ENCODE measurements at regions not wholly inside any gene's neighbourhood (a gene's known extent, or its start where the extent isn't known, plus 50 kb on each side); places are given as distances from the start of the nearest gene placed in this dataset.

- no peak for DNase-seq
Observed at GRCh38 chr5:173691931-173692330, 75.5 kb upstream of the BOD1 start.

DNA sequence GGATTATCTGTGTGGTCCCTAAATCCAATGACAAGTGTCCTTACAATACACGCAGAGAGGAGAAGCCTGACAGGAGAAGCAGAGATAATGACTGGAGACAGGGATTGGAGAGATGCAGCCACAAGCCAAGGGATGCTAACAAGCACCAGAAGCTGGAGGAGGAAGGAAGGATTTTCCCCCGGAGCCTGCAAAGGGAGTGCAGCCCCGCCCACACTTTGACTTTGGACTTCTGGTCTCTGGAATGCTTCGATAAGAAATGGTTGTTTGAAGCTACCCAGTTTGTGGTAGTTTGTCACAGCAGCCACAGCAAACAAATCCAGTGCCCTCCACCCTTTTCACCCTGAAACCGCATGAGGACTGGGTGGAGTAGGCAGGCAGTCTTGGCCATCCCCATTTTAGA is 77.2 kb upstream of the BOD1 start:
- no peak for DNase-seq

GRCh38 chr5:173696216-173696615 is 79.8 kb upstream of the BOD1 start:
- no peak for DNase-seq

- no peak for DNase-seq
Observed at GRCh38 chr5:173697931-173698579, 81.6 kb upstream of the BOD1 start.

- DNase-seq = no peak
Observed at GRCh38 chr5:173699966-173700365, 83.5 kb upstream of the BOD1 start.

GRCh38 chr5:173703466-173703865 is 87.0 kb upstream of the BOD1 start:
- DNase-seq = no peak

DNA sequence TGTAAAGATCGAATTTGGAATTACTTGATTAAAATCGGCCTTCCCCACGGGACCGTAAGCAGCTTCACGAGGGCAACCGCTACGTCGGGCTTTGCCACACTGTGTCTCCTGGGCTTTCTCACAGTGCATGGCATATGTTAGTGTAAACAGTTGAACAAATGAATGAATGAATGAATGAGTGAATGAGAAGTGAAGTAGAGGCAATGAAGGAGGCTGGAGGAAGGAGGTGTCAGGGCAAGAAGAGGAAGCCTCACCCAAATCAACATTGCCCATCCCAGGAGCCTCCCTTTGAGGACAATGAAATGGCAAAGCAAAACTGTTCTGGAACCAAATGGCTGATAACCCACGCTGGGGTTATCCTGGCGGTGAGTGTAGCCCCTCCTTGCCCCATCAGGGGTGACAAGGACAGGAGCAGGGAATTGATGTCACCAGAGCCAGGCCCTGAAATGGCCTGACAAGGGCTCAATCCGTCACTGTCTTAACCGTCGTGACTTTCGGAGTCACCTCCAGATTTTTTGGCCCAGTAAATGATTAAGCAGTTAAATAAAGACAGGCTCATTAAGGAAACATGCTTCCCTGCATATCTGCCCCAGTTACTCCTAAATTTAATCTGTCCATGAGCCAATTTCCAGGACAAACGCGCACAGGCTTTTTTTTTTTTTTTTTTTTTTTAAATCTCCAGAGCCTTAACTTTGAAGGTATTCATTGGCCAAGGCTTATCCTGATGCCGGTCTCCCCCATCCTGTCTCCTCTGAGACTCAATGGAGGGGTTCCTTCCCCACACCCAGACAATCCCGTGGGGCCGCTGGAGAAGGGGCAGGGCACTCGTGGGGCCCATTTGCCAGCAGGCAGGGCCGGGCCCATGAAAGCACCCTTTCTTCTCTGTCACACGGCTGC is 88.4 kb upstream of the BOD1 start:
- DNase-seq = no peak

DNA sequence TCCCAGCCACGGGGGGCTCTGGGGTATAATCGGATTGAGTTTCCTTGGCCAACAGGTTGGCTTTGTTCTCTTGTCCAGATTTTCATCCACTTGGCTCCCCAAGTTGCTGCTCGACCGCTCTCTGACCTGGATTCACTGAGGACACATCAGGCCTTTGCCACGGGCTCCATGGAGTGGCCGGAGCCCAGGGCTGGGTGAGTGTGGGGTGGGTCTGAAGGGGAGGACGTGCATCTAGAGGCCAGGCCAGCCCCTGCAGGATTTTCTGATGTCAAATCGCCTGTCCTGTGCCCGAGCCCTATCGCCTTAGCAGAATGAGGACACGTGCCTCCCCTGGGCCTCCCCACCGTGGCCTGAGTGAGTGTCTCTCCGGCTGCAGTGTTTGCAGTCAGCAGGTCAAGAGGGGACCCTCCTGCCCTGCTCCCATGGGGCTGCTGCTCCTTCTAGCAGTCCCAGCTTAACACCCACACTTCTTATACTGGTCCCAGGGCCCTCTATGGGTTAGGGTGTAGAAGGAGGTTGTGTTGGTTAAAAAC is 89.1 kb upstream of the BOD1 start:
- no peak for DNase-seq

GRCh38 chr5:173706700-173707099 is 90.2 kb upstream of the BOD1 start:
- no peak for DNase-seq

DNA sequence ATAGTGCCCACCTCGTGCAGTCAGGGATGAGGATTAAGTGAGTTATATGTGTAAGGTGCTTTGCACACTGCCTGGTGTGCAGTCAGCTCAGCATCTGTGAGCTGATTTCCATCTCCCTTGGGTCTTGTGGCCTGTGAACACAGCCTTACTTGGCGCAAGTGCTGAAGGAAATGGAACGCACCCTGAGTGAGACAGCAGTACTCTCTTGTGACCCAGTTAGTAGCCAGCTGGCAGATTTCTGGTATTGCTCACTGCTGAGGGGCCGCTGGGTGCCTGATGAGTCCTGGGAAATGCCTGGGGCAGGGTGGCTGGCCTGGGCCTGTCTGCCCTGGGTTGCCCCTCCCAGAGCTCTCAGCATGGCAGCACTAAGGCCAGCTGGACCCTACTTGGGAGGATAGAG is 90.9 kb upstream of the BOD1 start:
- DNase-seq = no peak

- DNase-seq = no peak
Observed at GRCh38 chr5:173709145-173709544, 92.7 kb upstream of the BOD1 start.

- no peak for DNase-seq
Observed at GRCh38 chr5:173709761-173710160, 93.3 kb upstream of the BOD1 start.

DNA sequence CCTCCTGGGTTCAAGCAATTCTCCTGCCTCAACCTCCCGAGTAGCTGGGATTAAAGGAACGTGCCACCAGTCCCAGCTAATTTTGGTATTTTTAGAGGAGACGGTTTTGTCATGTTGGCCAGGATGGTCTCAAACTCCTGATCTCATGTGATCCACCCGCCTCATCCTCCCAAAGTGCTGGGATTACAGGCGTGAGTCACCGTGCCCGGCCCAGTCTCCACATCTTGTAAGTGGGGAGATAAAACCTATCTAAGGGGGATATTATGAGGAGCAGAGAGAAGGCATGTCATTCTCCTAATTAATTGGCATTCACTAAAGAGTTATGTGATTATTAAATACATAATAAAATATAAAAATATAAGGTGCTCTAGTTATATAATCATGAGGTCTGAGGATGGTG is 94.1 kb upstream of the BOD1 start:
- DNase-seq = no peak

DNA sequence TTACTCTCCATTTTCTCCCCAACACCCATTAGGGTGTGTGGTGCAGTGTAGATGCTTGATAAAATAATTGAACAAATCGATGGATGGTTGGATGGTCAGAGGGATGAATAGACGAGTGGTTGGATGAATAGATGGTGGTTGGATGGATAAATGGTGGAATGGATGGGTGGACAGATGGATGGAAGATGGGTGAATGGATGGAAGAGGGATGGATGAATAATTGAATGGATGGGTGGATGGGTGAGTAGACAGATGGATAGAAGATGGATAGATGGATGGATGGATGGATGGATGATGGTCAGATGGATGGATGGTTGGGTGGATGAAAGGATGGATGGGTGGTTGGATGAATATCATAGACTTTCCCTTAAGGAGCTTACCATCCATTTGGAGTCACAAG is 95.0 kb upstream of the BOD1 start:
- DNase-seq = no peak

- DNase-seq = no peak
Observed at GRCh38 chr5:173712609-173713175, 96.2 kb upstream of the BOD1 start.

DNA sequence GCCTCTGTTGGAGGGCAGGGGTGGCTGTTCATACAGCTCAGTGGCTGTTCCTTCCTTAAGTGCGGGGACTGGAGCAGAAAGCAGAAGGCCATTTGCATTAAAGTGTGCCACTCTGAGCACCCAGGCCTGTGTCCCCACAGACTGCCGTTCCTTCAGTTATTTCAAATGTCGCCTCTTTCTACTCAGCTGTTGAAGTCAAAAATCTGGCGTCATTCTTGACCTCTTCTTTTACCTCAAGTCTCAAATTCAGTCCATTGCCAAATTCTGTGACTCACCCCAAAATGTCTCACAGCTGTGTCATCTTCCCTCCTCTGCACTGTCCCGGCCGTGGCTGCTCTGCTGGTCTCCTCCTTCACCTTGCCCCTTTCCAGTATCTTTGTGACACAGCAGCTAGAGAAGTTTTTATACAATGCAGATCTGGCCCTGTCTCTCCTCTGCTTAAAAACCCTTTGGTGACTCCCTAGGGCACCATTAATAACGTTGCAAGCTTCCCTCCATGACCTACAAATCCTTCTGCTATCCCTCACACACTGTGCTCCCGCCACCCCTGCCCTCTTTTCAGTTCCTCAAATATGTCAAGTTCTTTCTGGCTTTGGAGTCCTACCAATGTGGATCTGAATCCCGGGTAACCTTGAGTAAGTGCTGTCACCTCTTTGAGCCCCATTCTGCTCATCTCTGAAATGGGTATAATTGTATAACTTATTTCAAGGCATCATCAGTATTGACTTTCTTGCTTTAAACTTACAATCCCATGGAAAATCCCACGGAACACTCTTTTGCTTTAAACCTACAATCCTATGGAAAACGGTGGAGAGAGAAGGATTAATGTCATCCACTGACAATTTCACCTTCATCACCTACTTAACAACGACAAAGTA is 98.3 kb upstream of the BOD1 start:
- no peak for DNase-seq

GRCh38 chr5:173715607-173716006 is 99.2 kb upstream of the BOD1 start:
- no peak for DNase-seq

DNA sequence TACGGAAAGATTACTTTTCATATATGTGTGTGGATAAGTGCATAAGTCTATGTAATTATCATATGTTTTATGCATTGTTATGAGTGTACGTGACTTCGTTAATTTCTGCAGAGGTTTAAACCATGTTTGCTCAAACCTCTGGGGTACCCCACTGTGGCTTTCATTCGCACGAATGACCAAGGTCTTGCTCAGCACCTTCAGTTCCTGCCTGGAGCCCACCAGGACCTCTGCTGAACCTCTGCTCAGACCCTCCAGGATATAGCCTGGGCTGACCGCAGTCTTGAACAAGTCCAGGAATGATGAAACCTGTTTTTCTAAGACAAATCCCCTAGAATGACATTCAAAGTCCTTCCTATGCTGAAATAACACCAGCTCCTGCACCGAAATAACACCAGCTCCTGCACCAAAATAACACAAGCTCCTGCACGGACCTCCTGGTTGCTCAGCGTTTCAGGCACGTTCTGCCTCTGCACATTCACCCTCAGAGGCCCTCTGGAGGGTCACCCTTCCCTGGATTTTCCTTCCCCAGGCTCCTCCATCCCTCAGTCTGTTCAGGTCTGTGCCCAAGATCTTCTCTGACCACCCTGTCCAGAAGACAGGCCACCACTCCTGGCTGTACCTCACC is 99.7 kb upstream of the BOD1 start:
- no peak for DNase-seq

DNA sequence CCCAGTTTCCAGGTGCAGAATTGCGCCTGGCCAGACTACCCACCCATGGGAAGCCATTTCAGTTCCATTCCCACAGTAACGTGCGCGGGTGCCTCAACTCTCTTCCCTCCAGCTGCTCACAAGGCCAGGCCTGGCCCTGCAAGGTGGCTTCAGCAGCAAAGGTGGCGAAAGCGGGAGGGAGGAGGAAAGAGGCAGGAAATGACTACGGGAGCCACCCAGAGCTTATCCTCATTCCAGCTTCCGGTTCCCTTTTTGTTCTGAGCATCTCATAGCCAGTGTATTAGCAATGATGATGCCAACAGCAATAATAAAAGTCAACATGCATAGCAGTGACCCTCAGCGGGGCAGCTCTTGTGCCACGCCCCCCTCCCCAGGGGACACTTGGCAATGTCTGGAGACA is 101.5 kb upstream of the BOD1 start:
- DNase-seq = no peak

GRCh38 chr5:173718469-173718868 is 102.0 kb upstream of the BOD1 start:
- DNase-seq = no peak

DNA sequence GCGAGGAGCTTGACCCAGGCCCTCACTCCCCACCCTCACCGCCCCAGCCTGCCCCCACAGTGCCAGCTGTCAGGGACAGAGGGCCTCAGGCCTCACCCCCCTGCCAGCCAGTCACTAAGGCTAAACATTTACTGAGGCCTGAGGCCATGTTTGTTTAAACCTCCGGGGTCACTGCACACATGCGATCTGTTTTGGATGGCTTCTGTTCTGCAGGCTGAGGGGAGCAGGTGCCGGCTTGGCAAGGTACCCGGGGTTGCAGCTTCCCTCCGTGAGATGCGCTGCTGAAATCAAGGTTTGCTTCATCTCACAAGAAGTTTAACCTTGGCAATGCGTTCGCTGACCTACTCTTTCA is 103.3 kb upstream of the BOD1 start:
- no peak for DNase-seq

- DNase-seq = no peak
Observed at GRCh38 chr5:173720286-173720952, 104.0 kb upstream of the BOD1 start.
